ENCODE measurements at regions not wholly inside any gene's neighbourhood (a gene's known extent, or its start where the extent isn't known, plus 50 kb on each side); places are given as distances from the start of the nearest gene placed in this dataset.

DNA sequence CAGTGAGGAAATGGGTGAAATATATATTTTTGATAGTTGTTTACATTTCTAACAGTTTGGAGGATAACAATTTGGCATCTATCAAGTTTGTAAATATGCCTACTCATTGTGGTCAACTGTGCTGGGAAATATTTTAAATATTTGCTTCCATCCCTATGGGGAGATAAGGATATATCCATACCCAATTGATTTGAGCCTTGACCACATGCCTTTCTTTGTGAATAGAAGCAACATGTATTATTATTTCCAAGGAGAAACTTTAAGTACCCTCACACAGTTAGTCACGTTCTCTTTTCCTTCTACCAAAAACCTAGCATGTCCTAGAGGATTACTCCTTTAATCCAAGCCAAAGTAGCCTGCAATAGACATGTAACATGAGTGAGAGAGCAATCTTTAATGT lies 245.4 kb upstream of the CBLB start:
- TF ChIP-seq, protein P1, sequence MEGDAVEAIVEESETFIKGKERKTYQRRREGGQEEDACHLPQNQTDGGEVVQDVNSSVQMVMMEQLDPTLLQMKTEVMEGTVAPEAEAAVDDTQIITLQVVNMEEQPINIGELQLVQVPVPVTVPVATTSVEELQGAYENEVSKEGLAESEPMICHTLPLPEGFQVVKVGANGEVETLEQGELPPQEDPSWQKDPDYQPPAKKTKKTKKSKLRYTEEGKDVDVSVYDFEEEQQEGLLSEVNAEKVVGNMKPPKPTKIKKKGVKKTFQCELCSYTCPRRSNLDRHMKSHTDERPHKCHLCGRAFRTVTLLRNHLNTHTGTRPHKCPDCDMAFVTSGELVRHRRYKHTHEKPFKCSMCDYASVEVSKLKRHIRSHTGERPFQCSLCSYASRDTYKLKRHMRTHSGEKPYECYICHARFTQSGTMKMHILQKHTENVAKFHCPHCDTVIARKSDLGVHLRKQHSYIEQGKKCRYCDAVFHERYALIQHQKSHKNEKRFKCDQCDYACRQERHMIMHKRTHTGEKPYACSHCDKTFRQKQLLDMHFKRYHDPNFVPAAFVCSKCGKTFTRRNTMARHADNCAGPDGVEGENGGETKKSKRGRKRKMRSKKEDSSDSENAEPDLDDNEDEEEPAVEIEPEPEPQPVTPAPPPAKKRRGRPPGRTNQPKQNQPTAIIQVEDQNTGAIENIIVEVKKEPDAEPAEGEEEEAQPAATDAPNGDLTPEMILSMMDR (IDR thresholded peaks at IDR 0.05) = no peak
- TF ChIP-seq MXI1 (IDR thresholded peaks at IDR 0.05; ENCODE audit: low read depth, low read length) (no peak), EZH2phosphoT487 (IDR thresholded peaks at IDR 0.05; ENCODE audit: borderline replicate concordance, low read depth) (no peak), RAD21 (IDR thresholded peaks at IDR 0.05; ENCODE audit: low read length) (no peak), TCF12 (IDR thresholded peaks at IDR 0.05) (no peak), NFIC (IDR thresholded peaks at IDR 0.05; ENCODE audit: borderline replicate concordance) (no peak), FOXJ3 (CRISPR knock-in tag; IDR thresholded peaks at IDR 0.05) (no peak), RFX5 (IDR thresholded peaks at IDR 0.05; ENCODE audit: low read length) (no peak), CHD2 (IDR thresholded peaks at IDR 0.05; ENCODE audit: low read length, partially characterized antibody) (no peak), NRF1 (IDR thresholded peaks at IDR 0.05; ENCODE audit: low read depth, low read length) (no peak)
- TF ChIP-seq, protein P2, sequence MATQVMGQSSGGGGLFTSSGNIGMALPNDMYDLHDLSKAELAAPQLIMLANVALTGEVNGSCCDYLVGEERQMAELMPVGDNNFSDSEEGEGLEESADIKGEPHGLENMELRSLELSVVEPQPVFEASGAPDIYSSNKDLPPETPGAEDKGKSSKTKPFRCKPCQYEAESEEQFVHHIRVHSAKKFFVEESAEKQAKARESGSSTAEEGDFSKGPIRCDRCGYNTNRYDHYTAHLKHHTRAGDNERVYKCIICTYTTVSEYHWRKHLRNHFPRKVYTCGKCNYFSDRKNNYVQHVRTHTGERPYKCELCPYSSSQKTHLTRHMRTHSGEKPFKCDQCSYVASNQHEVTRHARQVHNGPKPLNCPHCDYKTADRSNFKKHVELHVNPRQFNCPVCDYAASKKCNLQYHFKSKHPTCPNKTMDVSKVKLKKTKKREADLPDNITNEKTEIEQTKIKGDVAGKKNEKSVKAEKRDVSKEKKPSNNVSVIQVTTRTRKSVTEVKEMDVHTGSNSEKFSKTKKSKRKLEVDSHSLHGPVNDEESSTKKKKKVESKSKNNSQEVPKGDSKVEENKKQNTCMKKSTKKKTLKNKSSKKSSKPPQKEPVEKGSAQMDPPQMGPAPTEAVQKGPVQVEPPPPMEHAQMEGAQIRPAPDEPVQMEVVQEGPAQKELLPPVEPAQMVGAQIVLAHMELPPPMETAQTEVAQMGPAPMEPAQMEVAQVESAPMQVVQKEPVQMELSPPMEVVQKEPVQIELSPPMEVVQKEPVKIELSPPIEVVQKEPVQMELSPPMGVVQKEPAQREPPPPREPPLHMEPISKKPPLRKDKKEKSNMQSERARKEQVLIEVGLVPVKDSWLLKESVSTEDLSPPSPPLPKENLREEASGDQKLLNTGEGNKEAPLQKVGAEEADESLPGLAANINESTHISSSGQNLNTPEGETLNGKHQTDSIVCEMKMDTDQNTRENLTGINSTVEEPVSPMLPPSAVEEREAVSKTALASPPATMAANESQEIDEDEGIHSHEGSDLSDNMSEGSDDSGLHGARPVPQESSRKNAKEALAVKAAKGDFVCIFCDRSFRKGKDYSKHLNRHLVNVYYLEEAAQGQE (IDR thresholded peaks at IDR 0.05; ENCODE audit: low read depth, low read length) = no peak
- TF ChIP-seq, protein P3, sequence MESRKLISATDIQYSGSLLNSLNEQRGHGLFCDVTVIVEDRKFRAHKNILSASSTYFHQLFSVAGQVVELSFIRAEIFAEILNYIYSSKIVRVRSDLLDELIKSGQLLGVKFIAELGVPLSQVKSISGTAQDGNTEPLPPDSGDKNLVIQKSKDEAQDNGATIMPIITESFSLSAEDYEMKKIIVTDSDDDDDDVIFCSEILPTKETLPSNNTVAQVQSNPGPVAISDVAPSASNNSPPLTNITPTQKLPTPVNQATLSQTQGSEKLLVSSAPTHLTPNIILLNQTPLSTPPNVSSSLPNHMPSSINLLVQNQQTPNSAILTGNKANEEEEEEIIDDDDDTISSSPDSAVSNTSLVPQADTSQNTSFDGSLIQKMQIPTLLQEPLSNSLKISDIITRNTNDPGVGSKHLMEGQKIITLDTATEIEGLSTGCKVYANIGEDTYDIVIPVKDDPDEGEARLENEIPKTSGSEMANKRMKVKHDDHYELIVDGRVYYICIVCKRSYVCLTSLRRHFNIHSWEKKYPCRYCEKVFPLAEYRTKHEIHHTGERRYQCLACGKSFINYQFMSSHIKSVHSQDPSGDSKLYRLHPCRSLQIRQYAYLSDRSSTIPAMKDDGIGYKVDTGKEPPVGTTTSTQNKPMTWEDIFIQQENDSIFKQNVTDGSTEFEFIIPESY (IDR thresholded peaks at IDR 0.05; ENCODE audit: borderline replicate concordance, low read depth) = no peak
- TF ChIP-seq, protein P4, sequence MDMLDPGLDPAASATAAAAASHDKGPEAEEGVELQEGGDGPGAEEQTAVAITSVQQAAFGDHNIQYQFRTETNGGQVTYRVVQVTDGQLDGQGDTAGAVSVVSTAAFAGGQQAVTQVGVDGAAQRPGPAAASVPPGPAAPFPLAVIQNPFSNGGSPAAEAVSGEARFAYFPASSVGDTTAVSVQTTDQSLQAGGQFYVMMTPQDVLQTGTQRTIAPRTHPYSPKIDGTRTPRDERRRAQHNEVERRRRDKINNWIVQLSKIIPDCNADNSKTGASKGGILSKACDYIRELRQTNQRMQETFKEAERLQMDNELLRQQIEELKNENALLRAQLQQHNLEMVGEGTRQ (IDR thresholded peaks at IDR 0.05; ENCODE audit: borderline replicate concordance, low read depth, low read length) = no peak

Data from SK-N-SH (cell line).